H9 (cell line): ENCODE measurements at regions not wholly inside any gene's neighbourhood (a gene's known extent, or its start where the extent isn't known, plus 50 kb on each side); places are given as distances from the start of the nearest gene placed in this dataset.

ENCODE experiments used
- DNase-seq: peaks from one replicate; pipeline ENCODE4 v3.0.0-alpha.2; 2017
- H2AFZ ChIP-seq: one replicate; pipeline ENCODE4 v1.6.1; 2013; ENCODE audit warnings: mild to moderate bottlenecking, low read length, control low read depth, moderate library complexity
- H2AK5ac ChIP-seq: 2 replicates; pipeline ENCODE4 v1.6.1; 2013; ENCODE audit warnings: low read length, control low read depth, mixed read lengths; ENCODE audit not compliant: insufficient read length
- H2BK120ac ChIP-seq: one replicate; pipeline ENCODE4 v1.6.1; 2013; ENCODE audit warnings: low read depth, mild to moderate bottlenecking, low read length, control low read depth, inconsistent platforms; ENCODE audit not compliant: poor library complexity, severe bottlenecking
- H2BK12ac ChIP-seq: 2 replicates; pipeline ENCODE4 v1.6.1; 2013; ENCODE audit warnings: low read length, control low read depth, mixed read lengths, low read depth; ENCODE audit not compliant: insufficient read length
- H2BK15ac ChIP-seq: 2 replicates; pipeline ENCODE4 v1.6.1; 2013; ENCODE audit warnings: low read depth, low read length, control low read depth
- H2BK20ac ChIP-seq: one replicate; pipeline ENCODE4 v1.6.1; 2013; ENCODE audit warnings: low read depth, mild to moderate bottlenecking, low read length, control low read depth, inconsistent platforms; ENCODE audit not compliant: poor library complexity, severe bottlenecking
- H2BK5ac ChIP-seq: 2 replicates; pipeline ENCODE4 v1.6.1; 2013; ENCODE audit warnings: low read length, control low read depth, mixed read lengths; ENCODE audit not compliant: insufficient read length
- H3K14ac ChIP-seq: 2 replicates; pipeline ENCODE4 v1.6.1; 2013; ENCODE audit warnings: low read length, control low read depth; ENCODE audit not compliant: insufficient read depth
- H3K18ac ChIP-seq: 2 replicates; pipeline ENCODE4 v1.6.1; 2013; ENCODE audit warnings: low read depth, mild to moderate bottlenecking, mixed read lengths, low read length, control low read depth; ENCODE audit not compliant: insufficient read length
- H3K23ac ChIP-seq: 2 replicates; pipeline ENCODE4 v1.6.1; 2013; ENCODE audit warnings: low read length, control low read depth, mixed read lengths, low read depth; ENCODE audit not compliant: insufficient read length
- H3K23me2 ChIP-seq: 2 replicates; pipeline ENCODE4 v1.6.1; 2013; ENCODE audit warnings: low read depth, mild to moderate bottlenecking, mixed read lengths, low read length, control low read depth; ENCODE audit not compliant: insufficient read length, poor library complexity, severe bottlenecking
- H3K27ac ChIP-seq: 2 replicates; pipeline ENCODE4 v1.5.1; 2013; ENCODE audit warnings: low read length, control low read depth, mixed read lengths, low read depth; ENCODE audit not compliant: insufficient read length
- H3K27me3 ChIP-seq: 2 replicates; pipeline ENCODE4 v1.6.1; 2013; ENCODE audit warnings: low read length, control low read depth, inconsistent platforms; ENCODE audit not compliant: insufficient read depth
- H3K4ac ChIP-seq: 2 replicates; pipeline ENCODE4 v1.6.1; 2013; ENCODE audit warnings: low read depth, mild to moderate bottlenecking, control low read depth, inconsistent platforms, low read length, moderate library complexity
- H3K4me1 ChIP-seq: 2 replicates; pipeline ENCODE4 v1.6.1; 2013; ENCODE audit warnings: low read length, control low read depth, inconsistent platforms; ENCODE audit not compliant: insufficient read depth
- H3K4me2 ChIP-seq: 2 replicates; pipeline ENCODE4 v1.6.1; 2013; ENCODE audit warnings: low read length, control low read depth, mixed read lengths; ENCODE audit not compliant: insufficient read length, insufficient read depth
- H3K56ac ChIP-seq: 2 replicates; pipeline ENCODE4 v1.6.1; 2013; ENCODE audit warnings: low read depth, mild to moderate bottlenecking, mixed read lengths, low read length, control low read depth; ENCODE audit not compliant: insufficient read length
- H3K79me1 ChIP-seq: 2 replicates; pipeline ENCODE4 v1.6.1; 2013; ENCODE audit warnings: low read depth, mild to moderate bottlenecking, moderate library complexity, low read length, control low read depth, inconsistent platforms; ENCODE audit not compliant: insufficient read depth, poor library complexity, severe bottlenecking
- H3K79me2 ChIP-seq: 2 replicates; pipeline ENCODE4 v1.6.1; 2013; ENCODE audit warnings: low read length, control low read depth, inconsistent platforms; ENCODE audit not compliant: insufficient read depth
- H3K9ac ChIP-seq: 2 replicates; pipeline ENCODE4 v1.6.1; 2013; ENCODE audit warnings: low read length, control low read depth, mixed read lengths; ENCODE audit not compliant: insufficient read length; ENCODE audit errors: extremely low read depth
- H3K9me3 ChIP-seq: one replicate; pipeline ENCODE4 v1.6.1; 2013; ENCODE audit warnings: low read depth, low read length, inconsistent platforms; ENCODE audit not compliant: control insufficient read depth
- H3T11ph ChIP-seq: one replicate; pipeline ENCODE4 v1.6.1; 2013; ENCODE audit warnings: mild to moderate bottlenecking, low read length, control low read depth, inconsistent platforms
- H4K20me1 ChIP-seq: one replicate; pipeline ENCODE4 v1.6.1; 2013; ENCODE audit not compliant: control insufficient read depth, insufficient read length, insufficient read depth
- H4K5ac ChIP-seq: 2 replicates; pipeline ENCODE4 v1.6.1; 2013; ENCODE audit warnings: low read depth, mild to moderate bottlenecking, mixed read lengths, low read length, control low read depth; ENCODE audit not compliant: insufficient read length
- H4K8ac ChIP-seq: replicated peaks from 2 replicates; pipeline ENCODE4 v1.6.1; 2013; ENCODE audit warnings: low read length, control low read depth, mixed read lengths, low read depth; ENCODE audit not compliant: insufficient read length
- H4K91ac ChIP-seq: 2 replicates; pipeline ENCODE4 v1.6.1; 2013; ENCODE audit warnings: low read depth, mild to moderate bottlenecking, moderate library complexity, mixed read lengths, low read length, control low read depth; ENCODE audit not compliant: insufficient read length
- H3K27ac Mint-ChIP-seq, 3 experiments: 2 replicates in 2 of 3; 3 replicates in 1 of 3; pipeline ENCODE4 v1.8.0; 2020 to 2021; ENCODE audit warnings: mixed read lengths in 3 of 3, mild to moderate bottlenecking in 1 of 3, moderate library complexity in 1 of 3
- H3K27me3 Mint-ChIP-seq: 2 replicates; pipeline ENCODE4 v1.8.0; 2021; ENCODE audit warnings: low read depth, mild to moderate bottlenecking, moderate library complexity, mixed read lengths
- H3K36me3 Mint-ChIP-seq, 3 experiments: 2 replicates in 2 of 3; 3 replicates in 1 of 3; pipeline ENCODE4 v1.8.0; 2020 to 2021; ENCODE audit warnings: low read depth in 3 of 3, mixed read lengths in 3 of 3; ENCODE audit not compliant: insufficient read depth in 1 of 3
- H3K4me1 Mint-ChIP-seq, 2 experiments: 2 replicates each; pipeline ENCODE4 v1.8.0; 2020; ENCODE audit warnings: mixed read lengths in 2 of 2
- H3K4me3 Mint-ChIP-seq, 2 experiments: 2 replicates in 1 of 2; 3 replicates in 1 of 2; pipeline ENCODE4 v1.8.0; 2020 to 2021; ENCODE audit warnings: mild to moderate bottlenecking in 2 of 2, mixed read lengths in 2 of 2, moderate library complexity in 1 of 2
- H3K9me3 Mint-ChIP-seq, 2 experiments: 2 replicates in 1 of 2; 3 replicates in 1 of 2; pipeline ENCODE4 v1.8.0; 2020; ENCODE audit warnings: mild to moderate bottlenecking in 2 of 2, mixed read lengths in 2 of 2, moderate library complexity in 1 of 2
- TF ChIP-seq, protein P1 (sequence below): fragments of 200-600 bp; sonication (generic); conservative IDR thresholded peaks from 3 replicates; pipeline ENCODE4 v1.8.0; 2021; ENCODE audit warnings: antibody characterized with exemption, mild to moderate bottlenecking

DNA sequence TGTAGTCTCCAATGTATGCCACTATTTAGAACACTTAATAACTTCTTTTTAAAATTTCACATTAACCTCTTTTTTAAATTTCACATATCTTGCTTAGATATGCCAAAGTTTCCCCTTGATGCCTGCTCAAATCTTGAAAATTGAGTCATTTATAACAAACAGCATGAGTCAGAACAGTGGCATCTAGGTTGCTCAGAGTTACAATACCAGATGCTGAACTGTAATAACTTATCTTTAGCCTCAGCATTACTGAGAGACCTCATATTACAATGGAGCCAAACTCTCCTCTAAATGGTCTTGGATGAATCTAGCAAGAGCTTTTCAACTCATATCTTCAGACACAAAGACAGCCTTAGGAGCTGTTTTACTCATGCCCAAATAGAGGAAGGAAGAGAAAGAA, 439.3 kb upstream of the ARPP21 start:
- H3K23me2 ChIP-seq: no peaks in the 10 kb centered on the region
- TF ChIP-seq, protein P1, sequence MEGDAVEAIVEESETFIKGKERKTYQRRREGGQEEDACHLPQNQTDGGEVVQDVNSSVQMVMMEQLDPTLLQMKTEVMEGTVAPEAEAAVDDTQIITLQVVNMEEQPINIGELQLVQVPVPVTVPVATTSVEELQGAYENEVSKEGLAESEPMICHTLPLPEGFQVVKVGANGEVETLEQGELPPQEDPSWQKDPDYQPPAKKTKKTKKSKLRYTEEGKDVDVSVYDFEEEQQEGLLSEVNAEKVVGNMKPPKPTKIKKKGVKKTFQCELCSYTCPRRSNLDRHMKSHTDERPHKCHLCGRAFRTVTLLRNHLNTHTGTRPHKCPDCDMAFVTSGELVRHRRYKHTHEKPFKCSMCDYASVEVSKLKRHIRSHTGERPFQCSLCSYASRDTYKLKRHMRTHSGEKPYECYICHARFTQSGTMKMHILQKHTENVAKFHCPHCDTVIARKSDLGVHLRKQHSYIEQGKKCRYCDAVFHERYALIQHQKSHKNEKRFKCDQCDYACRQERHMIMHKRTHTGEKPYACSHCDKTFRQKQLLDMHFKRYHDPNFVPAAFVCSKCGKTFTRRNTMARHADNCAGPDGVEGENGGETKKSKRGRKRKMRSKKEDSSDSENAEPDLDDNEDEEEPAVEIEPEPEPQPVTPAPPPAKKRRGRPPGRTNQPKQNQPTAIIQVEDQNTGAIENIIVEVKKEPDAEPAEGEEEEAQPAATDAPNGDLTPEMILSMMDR: no peak
- DNase-seq: no peak
- no peak overlapping the region for H3K18ac ChIP-seq
- Mint-ChIP-seq H3K36me3 (no peaks in the 10 kb centered on the region), H3K27ac (no peak overlapping the region), H3K9me3 (no peaks in the 10 kb centered on the region), H3K27me3 (no peaks in the 10 kb centered on the region), H3K4me1 (no peaks in the 10 kb centered on the region), H3K4me3 (no peak overlapping the region)
- no peak overlapping the region for H2BK12ac ChIP-seq
- H4K8ac ChIP-seq: no peak overlapping the region
- H3K14ac ChIP-seq: no peak overlapping the region
- H4K5ac ChIP-seq: no peak overlapping the region
- H3K79me2 ChIP-seq: no peaks in the 10 kb centered on the region
- no peak overlapping the region for H2AK5ac ChIP-seq
- no peak overlapping the region for H3K9ac ChIP-seq
- no peak overlapping the region for H2AFZ ChIP-seq
- H3K9me3 ChIP-seq: no peaks in the 10 kb centered on the region
- H3K27ac ChIP-seq: no peak overlapping the region
- H3K56ac ChIP-seq: no peak overlapping the region
- H2BK20ac ChIP-seq: no peak overlapping the region
- H3K27me3 ChIP-seq: no peaks in the 10 kb centered on the region
- no peak overlapping the region for H2BK15ac ChIP-seq
- H4K20me1 ChIP-seq: no peaks in the 10 kb centered on the region
- H3K23ac ChIP-seq: no peak overlapping the region
- H3K4me1 ChIP-seq: no peaks in the 10 kb centered on the region
- no peak overlapping the region for H3T11ph ChIP-seq
- H2BK120ac ChIP-seq: no peak overlapping the region
- no peak overlapping the region for H4K91ac ChIP-seq
- no peaks in the 10 kb centered on the region for H3K79me1 ChIP-seq
- H3K4ac ChIP-seq: no peak overlapping the region
- H2BK5ac ChIP-seq: no peak overlapping the region
- no peak overlapping the region for H3K4me2 ChIP-seq
